Activated T-cell treated with anti-CD3 and anti-CD28 coated beads, Interleukin-2, amount 50 U/mL, for 72 hours (primary cell): ENCODE measurements at regions not wholly inside any gene's neighbourhood (a gene's known extent, or its start where the extent isn't known, plus 50 kb on each side); places are given as distances from the start of the nearest gene placed in this dataset.

Experiments
- ATAC-seq, 2 donors: fragments of 150-1000 bp; cut with Tn5 transposase; replicated peaks in 1 of 2; 2 replicates each; pipeline ENCODE4 v1.10.0; 2021; ENCODE audit warnings: moderate library complexity in 2 of 2, mild to moderate bottlenecking in 1 of 2
- DNase-seq, 2 donors: peaks; one replicate each; pipeline ENCODE4 v3.0.0; 2021 to 2022; ENCODE audit warnings: mixed read lengths in 1 of 2
- H3K27ac Mint-ChIP-seq: one replicate; pipeline ENCODE4 v1.8.0; 2022; ENCODE audit warnings: mild to moderate bottlenecking, moderate library complexity, mixed read lengths
- H3K27me3 Mint-ChIP-seq: one replicate; pipeline ENCODE4 v1.8.0; 2022; ENCODE audit warnings: low read depth, mixed read lengths
- H3K36me3 Mint-ChIP-seq, 2 donors: one replicate each; pipeline ENCODE4 v1.8.0; 2022; ENCODE audit warnings: mixed read lengths in 2 of 2, mild to moderate bottlenecking in 1 of 2; ENCODE audit not compliant: insufficient read depth in 2 of 2
- H3K4me1 Mint-ChIP-seq: one replicate; pipeline ENCODE4 v1.8.0; 2022; ENCODE audit warnings: low read depth, mixed read lengths
- H3K4me3 Mint-ChIP-seq, 2 donors: one replicate each; pipeline ENCODE4 v1.8.0; 2022; ENCODE audit warnings: mild to moderate bottlenecking in 2 of 2, mixed read lengths in 2 of 2, moderate library complexity in 2 of 2
- H3K9me3 Mint-ChIP-seq, 2 donors: one replicate each; pipeline ENCODE4 v1.8.0; 2022; ENCODE audit warnings: mixed read lengths in 2 of 2

- Mint-ChIP-seq H3K36me3 (peaks cover 0 to 2% of the 10 kb centered on the region in 2 donors), H3K4me3 (no peak overlapping the region), H3K4me1 (no peaks in the 10 kb centered on the region), H3K9me3 (peaks cover 5 to 9% of the 10 kb centered on the region in 2 donors), H3K27ac (no peak overlapping the region), H3K27me3 (no peaks in the 10 kb centered on the region)
- no peak for DNase-seq
- no peak for ATAC-seq
These were observed 1292.7 kb downstream of the MAT2B start for GRCh38 chr5:164798110-164798509.

GRCh38 chr5:164799391-164799790, 1294.0 kb downstream of the MAT2B start:
- Mint-ChIP-seq H3K27me3 (no peaks in the 10 kb centered on the region), H3K4me1 (no peaks in the 10 kb centered on the region), H3K27ac (no peak overlapping the region), H3K36me3 (peaks cover 0 to 2% of the 10 kb centered on the region in 2 donors), H3K9me3 (peaks cover 5 to 9% of the 10 kb centered on the region in 2 donors), H3K4me3 (no peak overlapping the region)
- no peak for ATAC-seq
- no peak for DNase-seq

- DNase-seq (no peak), ATAC-seq (no peak)
- Mint-ChIP-seq H3K27ac (no peak overlapping the region), H3K27me3 (no peaks in the 10 kb centered on the region), H3K9me3 (peaks cover 5 to 9% of the 10 kb centered on the region in 2 donors), H3K36me3 (peaks cover 0 to 2% of the 10 kb centered on the region in 2 donors), H3K4me1 (no peaks in the 10 kb centered on the region), H3K4me3 (no peak overlapping the region)
These were observed 1296.5 kb downstream of the MAT2B start for GRCh38 chr5:164801910-164802309.

GRCh38 chr5:164809821-164810220, 1304.4 kb downstream of the MAT2B start:
- ATAC-seq (no peak), DNase-seq (no peak)
- Mint-ChIP-seq H3K27me3 (no peaks in the 10 kb centered on the region), H3K4me3 (no peak overlapping the region), H3K4me1 (no peaks in the 10 kb centered on the region), H3K36me3 (no peaks in the 10 kb centered on the region), H3K27ac (no peak overlapping the region), H3K9me3 (peaks cover 0 to 1% of the 10 kb centered on the region in 2 donors)

- Mint-ChIP-seq H3K27me3 (no peaks in the 10 kb centered on the region), H3K4me3 (no peak overlapping the region), H3K4me1 (no peaks in the 10 kb centered on the region), H3K27ac (no peak overlapping the region), H3K36me3 (no peaks in the 10 kb centered on the region), H3K9me3 (no peaks in the 10 kb centered on the region)
- ATAC-seq: no peak
- no peak for DNase-seq
These were observed 1313.0 kb downstream of the MAT2B start for GRCh38 chr5:164818445-164818844.

GRCh38 chr5:164824671-164825070, 1319.3 kb downstream of the MAT2B start:
- ATAC-seq (no peak), DNase-seq (no peak)
- H3K9me3 Mint-ChIP-seq: peaks cover 2 to 3% of the 10 kb centered on the region in 2 donors

GRCh38 chr5:164832516-164832915, 1327.1 kb downstream of the MAT2B start:
- Mint-ChIP-seq H3K36me3 (no peaks in the 10 kb centered on the region), H3K9me3 (no peaks in the 10 kb centered on the region), H3K4me3 (no peak overlapping the region), H3K27me3 (no peaks in the 10 kb centered on the region), H3K27ac (no peak overlapping the region), H3K4me1 (no peaks in the 10 kb centered on the region)
- ATAC-seq: no peak
- no peak for DNase-seq

More at GRCh38 chr5:164824671-164825070, 1319.3 kb downstream of the MAT2B start:
- Mint-ChIP-seq H3K27me3 (no peaks in the 10 kb centered on the region), H3K27ac (no peak overlapping the region), H3K4me3 (no peak overlapping the region), H3K4me1 (no peaks in the 10 kb centered on the region), H3K36me3 (no peaks in the 10 kb centered on the region)

- no peaks in the 10 kb centered on the region for H3K4me1 Mint-ChIP-seq
These were observed 1338.9 kb downstream of the MAT2B start for GRCh38 chr5:164844348-164844747.

GRCh38 chr5:164860896-164861295, 1355.5 kb downstream of the MAT2B start:
- H3K9me3 Mint-ChIP-seq: peaks cover 8 to 11% of the 10 kb centered on the region in 2 donors

More at GRCh38 chr5:164844348-164844747, 1338.9 kb downstream of the MAT2B start:
- Mint-ChIP-seq H3K27me3 (no peaks in the 10 kb centered on the region), H3K36me3 (no peaks in the 10 kb centered on the region), H3K9me3 (peaks cover 7 to 11% of the 10 kb centered on the region in 2 donors), H3K27ac (no peak overlapping the region), H3K4me3 (no peak overlapping the region)
- ATAC-seq (no peak), DNase-seq (no peak)

GRCh38 chr5:164861610-164862009, 1356.2 kb downstream of the MAT2B start:
- H3K9me3 Mint-ChIP-seq: peaks cover 8 to 11% of the 10 kb centered on the region in 2 donors
- H3K27me3 Mint-ChIP-seq: no peaks in the 10 kb centered on the region
- no peak overlapping the region for H3K27ac Mint-ChIP-seq
- no peak overlapping the region for H3K4me3 Mint-ChIP-seq
- no peaks in the 10 kb centered on the region for H3K4me1 Mint-ChIP-seq
- H3K36me3 Mint-ChIP-seq: peaks cover 0 to 3% of the 10 kb centered on the region in 2 donors
- DNase-seq (no peak), ATAC-seq (no peak)

More at GRCh38 chr5:164860896-164861295, 1355.5 kb downstream of the MAT2B start:
- Mint-ChIP-seq H3K36me3 (peaks cover 0 to 3% of the 10 kb centered on the region in 2 donors), H3K27ac (no peak overlapping the region), H3K27me3 (no peaks in the 10 kb centered on the region), H3K4me3 (no peak overlapping the region), H3K4me1 (no peaks in the 10 kb centered on the region)
- DNase-seq (no peak), ATAC-seq (no peak)

- H3K4me3 Mint-ChIP-seq: no peak overlapping the region
- ATAC-seq (no peak), DNase-seq (no peak)
- no peaks in the 10 kb centered on the region for H3K36me3 Mint-ChIP-seq
- H3K4me1 Mint-ChIP-seq: no peaks in the 10 kb centered on the region
- H3K27me3 Mint-ChIP-seq: no peaks in the 10 kb centered on the region
- H3K9me3 Mint-ChIP-seq: peaks cover 4 to 11% of the 10 kb centered on the region in 2 donors
- no peak overlapping the region for H3K27ac Mint-ChIP-seq
These were observed 1363.3 kb downstream of the MAT2B start for GRCh38 chr5:164868761-164869160.

GRCh38 chr5:164869325-164869724, 1363.9 kb downstream of the MAT2B start:
- Mint-ChIP-seq H3K9me3 (peaks cover 9 to 14% of the 10 kb centered on the region in 2 donors), H3K36me3 (no peaks in the 10 kb centered on the region), H3K4me1 (no peaks in the 10 kb centered on the region), H3K4me3 (no peak overlapping the region), H3K27ac (no peak overlapping the region), H3K27me3 (no peaks in the 10 kb centered on the region)
- ATAC-seq (no peak), DNase-seq (no peak)

GRCh38 chr5:164876793-164877192, 1371.4 kb downstream of the MAT2B start:
- ATAC-seq (no peak), DNase-seq (no peak)
- Mint-ChIP-seq H3K27me3 (no peaks in the 10 kb centered on the region), H3K4me1 (no peaks in the 10 kb centered on the region), H3K27ac (no peak overlapping the region), H3K36me3 (peaks cover 0 to 3% of the 10 kb centered on the region in 2 donors), H3K4me3 (no peak overlapping the region), H3K9me3 (peaks cover 8 to 10% of the 10 kb centered on the region in 2 donors)

- Mint-ChIP-seq H3K36me3 (no peaks in the 10 kb centered on the region), H3K9me3 (peaks cover 3 to 7% of the 10 kb centered on the region in 2 donors), H3K27me3 (no peaks in the 10 kb centered on the region), H3K4me3 (no peak overlapping the region), H3K27ac (no peak overlapping the region), H3K4me1 (no peaks in the 10 kb centered on the region)
- ATAC-seq (no peak), DNase-seq (no peak)
These were observed 1376.0 kb downstream of the MAT2B start for GRCh38 chr5:164881442-164881841.
